ENCODE measurements at regions not wholly inside any gene's neighbourhood (a gene's known extent, or its start where the extent isn't known, plus 50 kb on each side); places are given as distances from the start of the nearest gene placed in this dataset.

- no peak for TF ChIP-seq CTCF (IDR thresholded peaks at IDR 0.05; ENCODE audit: low read depth, low read length, poor library complexity, severe bottlenecking)
- no peak for TF ChIP-seq EZH2phosphoT487 (IDR thresholded peaks at IDR 0.05; ENCODE audit: borderline replicate concordance, low read length)
Observed at GRCh38 chr5:119741691-119742090, 112.3 kb downstream of the FAM170A start.

All from DOHH2 (cell line).